Heart left ventricle (tissue), 16 donors: ENCODE measurements at regions not wholly inside any gene's neighbourhood (a gene's known extent, or its start where the extent isn't known, plus 50 kb on each side); places are given as distances from the start of the nearest gene placed in this dataset.
A peak's percentile ranks its signal among the peaks of the same experiment; 100 is the strongest.

Experiments used
- ATAC-seq, 4 donors: fragments of 200-7000 bp; cut with Tn5 transposase; one replicate each; pipeline ENCODE4 v1.9.1; 2020 to 2022; ENCODE audit warnings: moderate library complexity in 4 of 4, mild to moderate bottlenecking in 3 of 4, moderate number of reproducible peaks in 1 of 4
- DNase-seq, 5 donors: peaks; one replicate each; pipeline ENCODE4 v3.0.0-alpha.2; 2020
- H3K27ac ChIP-seq, 12 donors: fragments of 200-600 bp; sonication (generic) in 4 of 12; one replicate each; pipeline versions ENCODE4 v1.5.0 to v1.8.0; 2016 to 2022; ENCODE audit warnings: mild to moderate bottlenecking in 2 of 12
- H3K27me3 ChIP-seq, 9 donors: fragments of 200-600 bp; sonication (generic) in 2 of 9; one replicate each; pipeline versions ENCODE4 v1.5.1 to v1.8.0; 2016 to 2022; ENCODE audit warnings: mild to moderate bottlenecking in 3 of 9
- H3K36me3 ChIP-seq, 9 donors: fragments of 200-600 bp; sonication (generic) in 2 of 9; one replicate each; pipeline versions ENCODE4 v1.5.0 to v1.8.0; 2018 to 2022; ENCODE audit warnings: mild to moderate bottlenecking in 2 of 9
- H3K4me1 ChIP-seq, 12 donors: fragments of 200-600 bp; sonication (generic) in 4 of 12; one replicate each; pipeline versions ENCODE4 v1.5.0 to v1.8.0; 2016 to 2022; ENCODE audit warnings: mild to moderate bottlenecking in 3 of 12
- H3K4me3 ChIP-seq, 12 donors: fragments of 200-600 bp; sonication (generic) in 4 of 12; one replicate each; pipeline versions ENCODE4 v1.5.0 to v1.8.0; 2017 to 2022; ENCODE audit warnings: mild to moderate bottlenecking in 9 of 12, moderate library complexity in 4 of 12
- H3K9me3 ChIP-seq, 12 donors: fragments of 200-600 bp; sonication (generic) in 4 of 12; one replicate each; pipeline versions ENCODE4 v1.5.0 to v1.8.0; 2016 to 2022; ENCODE audit warnings: mild to moderate bottlenecking in 1 of 12
- POLR2A ChIP-seq, 2 donors: fragments of 450-650 bp; IDR thresholded peaks; one replicate each; pipeline ENCODE4 v1.6.1; 2017; ENCODE audit warnings: antibody characterized with exemption in 2 of 2, mild to moderate bottlenecking in 2 of 2, moderate library complexity in 2 of 2
- WGBS, 4 donors: extraction: QIAGEN DNeasy Blood & Tissue Kit in 2 of 4; methylation state at CpG; one replicate each; pipeline versions ENCODE4 v1.1.5 to v1.1.7; 2013 to 2018; 5-methylcytosine and 5-hydroxymethylcytosine counted together
- intact Hi-C, 10 donors: fragments of 100-400 bp; cut with DNase I; formaldehyde crosslinking; loops; one replicate each; pipeline versions ENCODE4 v1.11.1 to v1.14.2; 2022
- TF ChIP-seq, protein P1 (sequence below), 12 donors: fragments of 200-600 bp; sonication (generic) in 4 of 12; IDR thresholded peaks; one replicate each; pipeline versions ENCODE4 v1.5.0 to v1.8.0; 2018 to 2022; ENCODE audit warnings: antibody characterized with exemption in 12 of 12, mild to moderate bottlenecking in 5 of 12
- donor health status: ischemic (EF 13 %, LVEDD 7.1; RV severe dilation, severe dysfunction).
- donor health status: healthy with polysubstance abuse.
- donor health status: DM: no; HTN: yes; CAD: no.
- donor health status: DM: no; HTN: no; CAD: no.
- donor health status: ischemic (EF 25% LVEDD 6.9; RV normal size, moderate dysfunction).
- donor health status: ischemic (EF 25% LVEDD 5.7; RV mildly dilated, moderate dysfunction).
- donor health status: healthy.
- donor health status: DM: yes; HTN: yes; CAD: no.
- donor health status: ischemic (EF 35%, LVEDD 5.7; RV mildly dilated, moderate dysfunction).
- donor health status: nonischemic (EF 11% LVEDD 7.7; RV severe dilation, severe dysfunction).
- donor health status: DM: yes; HTN: yes; CAD: no.
- donor health status: PGD.
- donor health status: ischemic (EF 29% LVEDD 5.4; RV normal size, mild dysfunction).
- donor health status: nonischemic (EF 23%, LVEDD 6.1; RV moderate dilation, normal function).

DNA sequence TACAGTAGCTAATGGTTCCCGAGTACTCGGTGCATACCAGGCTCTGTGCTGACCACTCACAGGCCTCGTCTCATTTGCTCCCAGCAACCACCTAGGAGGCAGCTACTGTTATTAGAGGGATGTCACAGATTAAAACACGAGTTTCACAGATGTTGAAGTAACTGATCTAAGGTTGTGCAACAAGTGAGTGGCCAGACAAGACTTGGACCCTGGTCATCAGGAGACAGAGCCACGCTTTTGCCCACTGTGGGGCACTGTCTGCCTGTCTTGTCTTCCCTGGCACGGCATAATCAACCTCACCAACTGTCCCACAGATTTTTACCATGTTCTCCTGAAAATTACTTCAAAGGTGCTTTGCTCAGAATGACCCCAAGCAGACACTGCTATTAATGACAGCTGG is 111.6 kb upstream of the HABP2 start:
- intact Hi-C loops = no loop called here
- H3K4me3 ChIP-seq = no peak overlapping the region
- no peaks in the 10 kb centered on the region for H3K36me3 ChIP-seq
- no peak for ATAC-seq
- no peak overlapping the region for H3K27ac ChIP-seq
- peaks cover 0 to 8% (median 0%) of the 10 kb centered on the region in 12 donors for H3K4me1 ChIP-seq
- 81 to 90% (median 83%) methylated on average over 6 of the region's 6 CpGs for WGBS, 4 donors
- TF ChIP-seq, protein P1, sequence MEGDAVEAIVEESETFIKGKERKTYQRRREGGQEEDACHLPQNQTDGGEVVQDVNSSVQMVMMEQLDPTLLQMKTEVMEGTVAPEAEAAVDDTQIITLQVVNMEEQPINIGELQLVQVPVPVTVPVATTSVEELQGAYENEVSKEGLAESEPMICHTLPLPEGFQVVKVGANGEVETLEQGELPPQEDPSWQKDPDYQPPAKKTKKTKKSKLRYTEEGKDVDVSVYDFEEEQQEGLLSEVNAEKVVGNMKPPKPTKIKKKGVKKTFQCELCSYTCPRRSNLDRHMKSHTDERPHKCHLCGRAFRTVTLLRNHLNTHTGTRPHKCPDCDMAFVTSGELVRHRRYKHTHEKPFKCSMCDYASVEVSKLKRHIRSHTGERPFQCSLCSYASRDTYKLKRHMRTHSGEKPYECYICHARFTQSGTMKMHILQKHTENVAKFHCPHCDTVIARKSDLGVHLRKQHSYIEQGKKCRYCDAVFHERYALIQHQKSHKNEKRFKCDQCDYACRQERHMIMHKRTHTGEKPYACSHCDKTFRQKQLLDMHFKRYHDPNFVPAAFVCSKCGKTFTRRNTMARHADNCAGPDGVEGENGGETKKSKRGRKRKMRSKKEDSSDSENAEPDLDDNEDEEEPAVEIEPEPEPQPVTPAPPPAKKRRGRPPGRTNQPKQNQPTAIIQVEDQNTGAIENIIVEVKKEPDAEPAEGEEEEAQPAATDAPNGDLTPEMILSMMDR (IDR thresholded peaks at IDR 0.05) = peak in 3 of 12 donors; percentile 12 to 31 (median 22)
- no peak for TF ChIP-seq POLR2A (IDR thresholded peaks at IDR 0.05)
- no peaks in the 10 kb centered on the region for H3K9me3 ChIP-seq
- no peak for DNase-seq
- H3K27me3 ChIP-seq = peaks cover 0 to 6% (median 0%) of the 10 kb centered on the region in 9 donors

DNA sequence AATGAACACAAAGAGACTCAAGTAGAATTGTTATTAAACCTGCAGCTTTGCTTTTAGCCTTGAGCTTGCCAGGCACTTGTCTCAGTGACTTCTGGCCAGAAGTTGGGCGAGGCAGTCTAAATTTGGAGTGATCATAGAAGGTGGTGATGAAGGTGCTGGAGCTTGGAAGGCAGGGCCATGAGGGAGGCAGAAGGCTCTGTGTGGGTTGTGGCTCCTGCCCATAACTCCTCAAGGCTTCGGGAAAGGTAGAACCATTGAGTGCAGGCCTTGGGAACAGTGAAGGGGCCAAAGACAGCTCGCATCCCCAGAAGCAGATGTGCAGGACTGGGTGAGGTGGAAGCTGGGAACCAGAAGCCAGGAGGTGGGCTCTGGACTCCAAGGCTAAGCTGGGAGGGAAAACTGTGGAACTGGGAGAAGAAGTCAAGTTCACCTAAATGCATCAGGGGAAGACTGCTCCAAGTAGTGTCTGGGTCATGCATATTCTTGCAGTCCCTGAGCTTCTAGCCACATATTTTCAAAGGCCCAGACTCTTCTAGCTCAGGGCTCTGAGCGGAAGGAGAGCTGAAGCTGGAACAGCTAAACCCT is 111.1 kb upstream of the HABP2 start:
- Histone ChIP-seq H3K4me1 (peaks cover 0 to 8% (median 0%) of the 10 kb centered on the region in 12 donors), H3K27me3 (peaks cover 0 to 3% (median 0%) of the 10 kb centered on the region in 9 donors), H3K36me3 (no peaks in the 10 kb centered on the region), H3K9me3 (no peaks in the 10 kb centered on the region), H3K27ac (no peak overlapping the region), H3K4me3 (no peak overlapping the region)
- intact Hi-C loops = no loop called here
- TF ChIP-seq, protein P1 (IDR thresholded peaks at IDR 0.05) = no peak
- TF ChIP-seq POLR2A (IDR thresholded peaks at IDR 0.05) = no peak
- WGBS, 4 donors = 91 to 94% (median 92%) methylated on average over 4 of the region's 4 CpGs
- no peak for ATAC-seq
- DNase-seq = no peak

DNA sequence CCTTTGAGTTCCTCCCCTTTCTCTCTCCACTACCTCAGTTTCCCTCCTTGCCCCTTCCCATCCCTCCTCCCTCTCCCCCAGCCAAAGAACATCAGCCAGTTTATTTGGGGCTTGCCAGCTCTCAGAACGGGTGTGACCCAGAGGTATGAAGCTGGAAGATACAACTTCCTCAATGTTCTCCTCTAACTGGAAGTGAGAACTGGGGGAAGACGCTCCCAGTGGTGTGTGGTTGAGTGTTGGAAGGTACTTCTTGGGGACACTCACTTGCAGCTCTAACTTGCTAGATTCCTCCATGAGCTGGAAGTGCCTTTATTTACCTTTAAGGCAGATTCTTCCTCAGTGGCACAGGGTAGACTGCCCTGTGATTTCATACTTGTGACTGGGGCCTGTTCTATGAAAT is 110.5 kb upstream of the HABP2 start:
- TF ChIP-seq POLR2A (IDR thresholded peaks at IDR 0.05) = no peak
- TF ChIP-seq, protein P1 (IDR thresholded peaks at IDR 0.05) = no peak
- H3K27ac ChIP-seq = no peak overlapping the region
- ATAC-seq (no peak), DNase-seq (no peak)
- no peaks in the 10 kb centered on the region for H3K9me3 ChIP-seq
- peaks cover 0 to 3% (median 0%) of the 10 kb centered on the region in 9 donors for H3K27me3 ChIP-seq
- WGBS, 4 donors = 68 to 81% (median 75%) methylated on average over 2 of the region's 2 CpGs
- no peak overlapping the region for H3K4me3 ChIP-seq
- H3K4me1 ChIP-seq = peaks cover 0 to 8% (median 0%) of the 10 kb centered on the region in 12 donors
- intact Hi-C loops = no loop called here
- H3K36me3 ChIP-seq = no peaks in the 10 kb centered on the region

DNA sequence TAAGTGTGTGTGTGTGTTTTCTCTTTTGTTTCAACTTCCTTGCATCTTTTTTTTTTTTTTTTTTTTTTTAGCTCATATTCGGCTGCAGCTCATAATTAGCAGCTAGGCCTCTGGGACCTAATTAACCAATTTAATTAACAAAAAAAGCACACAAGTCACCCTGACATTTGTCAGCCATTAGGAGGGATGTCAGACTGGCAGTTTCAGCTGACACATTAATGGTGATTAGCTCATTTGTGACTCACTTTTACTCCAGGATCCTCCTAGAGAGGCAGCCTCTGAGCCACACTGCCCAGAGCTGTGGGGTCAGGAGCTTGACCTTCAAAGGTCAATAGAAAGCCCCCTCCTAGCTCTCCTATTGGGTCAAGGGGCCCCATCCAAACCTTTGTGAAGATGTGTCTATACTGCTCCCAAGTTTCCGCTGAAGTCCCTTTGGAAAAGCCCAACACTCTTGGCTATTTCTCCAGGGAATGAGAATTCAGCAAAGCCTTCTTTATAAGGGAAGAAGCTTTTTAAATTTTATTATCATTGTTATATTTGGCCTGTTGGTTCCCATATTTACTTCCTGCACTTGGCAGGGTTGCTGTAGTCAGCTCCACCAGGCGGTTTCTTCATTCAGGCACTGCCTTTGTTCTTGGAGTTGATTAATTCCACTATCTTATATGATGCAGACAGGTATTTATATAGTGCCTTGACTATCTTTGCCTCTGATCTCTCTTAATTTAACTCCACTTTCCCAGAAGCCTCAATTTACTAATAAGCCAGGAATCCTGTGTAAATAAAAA is 109.5 kb upstream of the HABP2 start:
- Histone ChIP-seq H3K27me3 (peaks cover 0 to 3% (median 0%) of the 10 kb centered on the region in 9 donors), H3K9me3 (no peaks in the 10 kb centered on the region), H3K27ac (no peak overlapping the region), H3K36me3 (no peaks in the 10 kb centered on the region), H3K4me1 (peaks cover 0 to 8% (median 0%) of the 10 kb centered on the region in 12 donors), H3K4me3 (no peak overlapping the region)
- intact Hi-C loops = no loop called here
- TF ChIP-seq, protein P1 (IDR thresholded peaks at IDR 0.05) = no peak
- no peak for TF ChIP-seq POLR2A (IDR thresholded peaks at IDR 0.05)
- 65 to 78% (median 72%) methylated on average over 3 of the region's 3 CpGs for WGBS, 4 donors
- DNase-seq = no peak
- no peak for ATAC-seq
